ENCODE measurements at regions not wholly inside any gene's neighbourhood (a gene's known extent, or its start where the extent isn't known, plus 50 kb on each side); places are given as distances from the start of the nearest gene placed in this dataset.
A peak's percentile ranks its signal among the peaks of the same experiment; 100 is the strongest.

GRCh38 chr10:21315645-21316220 is 209.7 kb downstream of the SKIDA1 start:
- Histone ChIP-seq H3K23me2 (ENCODE audit: low read depth, low read length) (no peaks in the 10 kb centered on the region), H3K18ac (ENCODE audit: extremely low read depth, low read length) (peak overlapping the region; percentile 89), H4K8ac (ENCODE audit: extremely low read depth, insufficient read depth, low read length) (no peak overlapping the region), H3K4me3 (ENCODE audit: extremely low read depth in 1 of 4, insufficient read depth in 2 of 4, low read depth in 3 of 4, low read length in 4 of 4) (peak overlapping the region in 3 of 4 experiments; percentile 6 to 46 (median 11); a peak in 3 of 8 replicates), H3K27me3 (replicated peaks in 1 of 4; ENCODE audit: control insufficient read depth in 3 of 4, extremely low read depth in 1 of 4, insufficient read depth in 3 of 4, low read length in 3 of 4) (no peaks in the 10 kb centered on the region), H3K23ac (ENCODE audit: insufficient read length) (no peak overlapping the region), H3K79me2 (ENCODE audit: control insufficient read depth in 1 of 2, insufficient read depth in 2 of 2, low read length in 2 of 2) (no peaks in the 10 kb centered on the region), H3K9ac (replicated peaks in 1 of 4; ENCODE audit: extremely low read depth in 1 of 4, low read depth in 3 of 4, low read length in 3 of 4) (no peak overlapping the region), H4K91ac (replicated peaks; ENCODE audit: insufficient read length, low read length) (peak overlapping the region; percentile 80), H2BK12ac (ENCODE audit: low read depth, low read length) (peak overlapping the region; percentile 89), H3K79me1 (ENCODE audit: low read depth, low read length) (no peaks in the 10 kb centered on the region), H3K4ac (replicated peaks; ENCODE audit: insufficient read length, low read depth, low read length) (no peak overlapping the region), H2BK15ac (ENCODE audit: low read length) (peak overlapping the region; percentile 95; the same call in 1 of the 2 replicates), H3K27ac (ENCODE audit: low read depth, low read length) (0 out of 2 replicates have a peak overlapping the region, but pooled peaks have one; percentile 46), H3K56ac (replicated peaks; ENCODE audit: insufficient read length, low read depth, low read length) (no peak overlapping the region), H3K36me3 (ENCODE audit: control insufficient read depth in 2 of 4, insufficient read depth in 4 of 4, low read length in 3 of 4) (no peaks in the 10 kb centered on the region), H3K9me3 (ENCODE audit: insufficient read depth in 2 of 2, low read depth in 1 of 2, low read length in 1 of 2) (no peaks in the 10 kb centered on the region), H2BK20ac (ENCODE audit: low read length) (peak overlapping the region; percentile 86), H3K14ac (ENCODE audit: insufficient read length) (no peak overlapping the region), H4K20me1 (replicated peaks in 1 of 2; ENCODE audit: control insufficient read depth in 1 of 2, insufficient read depth in 2 of 2, low read length in 2 of 2) (no peaks in the 10 kb centered on the region), H2AK5ac (ENCODE audit: low read depth, low read length) (0 out of 2 replicates have a peak overlapping the region, but pooled peaks have one; percentile 82), H2BK120ac (replicated peaks; ENCODE audit: low read depth, low read length) (no peak overlapping the region), H3K4me1 (replicated peaks in 1 of 4; ENCODE audit: control insufficient read depth in 3 of 4, insufficient read depth in 4 of 4, low read length in 3 of 4) (peaks cover 11 to 24% (median 17%) of the 10 kb centered on the region in 4 experiments; a peak in 6 of 7 replicates), H2BK5ac (ENCODE audit: low read depth, low read length) (peak overlapping the region; percentile 91), H3K4me2 (ENCODE audit: insufficient read depth in 1 of 2, low read depth in 2 of 2, low read length in 2 of 2) (peak overlapping the region; percentile 22 to 59), H2AFZ (ENCODE audit: low read length) (no peak overlapping the region), H4K5ac (ENCODE audit: insufficient read length, low read depth, low read length) (peak overlapping the region; percentile 63)
- POLR2A ChIA-PET (ENCODE audit: partially characterized antibody) = interaction anchor here (0.6 to 0.7 kb wide), 2 partner anchors 10 to 26 kb away, joined by 3 read pairs; no protein-coding TSS in a partner anchor
- WGBS, 2 experiments (ENCODE audit: extremely low coverage in 1 of 2, insufficient coverage in 1 of 2, insufficient read length in 1 of 2, insufficient replicate concordance in 2 of 2, low coverage in 1 of 2, low lambda C conversion rate in 2 of 2, missing lambda C conversion rate in 1 of 2) = 45% methylated on average over 5 of the region's 5 CpGs; no CpG with 5 or more reads in 1 of the 2 experiments
- CTCF ChIA-PET (ENCODE audit: partially characterized antibody) = interaction anchor here (0.6 to 2.0 kb wide), 4 partner anchors 19 to 495 kb away, joined by 3 to 5 read pairs (median 3); no protein-coding TSS in a partner anchor
- no peak for DNase-seq (ENCODE audit: low read depth in 1 of 2, low spot score in 2 of 2)
- FAIRE-seq = peak; percentile 58
- TF ChIP-seq YY1 (IDR thresholded peaks at IDR 0.05; ENCODE audit: low read depth, low read length) (no peak), USF2 (IDR thresholded peaks at IDR 0.05; ENCODE audit: low read length) (no peak), E2F6 (IDR thresholded peaks at IDR 0.05) (no peak), SAP30 (IDR thresholded peaks at IDR 0.05; ENCODE audit: insufficient read depth, insufficient replicate concordance, low read length) (no peak), SP1 (IDR thresholded peaks at IDR 0.05; ENCODE audit: low read depth, low read length) (0 out of 2 replicates have a peak, but pooled peaks have one; percentile 29), POLR2A (IDR thresholded peaks at IDR 0.05; ENCODE audit: control extremely low read depth in 1 of 2, low read depth in 2 of 2, low read length in 2 of 2) (peak in 1 of 2 experiments; percentile 54; a peak in 1 of 3 replicates), KDM1A (IDR thresholded peaks at IDR 0.05; ENCODE audit: borderline replicate concordance, low read length) (no peak), NANOG (IDR thresholded peaks at IDR 0.05; ENCODE audit: insufficient read depth, low read depth, low read length, poor library complexity, severe bottlenecking) (no peak), TAF1 (IDR thresholded peaks at IDR 0.05; ENCODE audit: low read depth, low read length) (peak; percentile 83), FOSL1 (IDR thresholded peaks at IDR 0.05; ENCODE audit: insufficient read depth, low read depth, low read length) (no peak), CBX8 (IDR thresholded peaks at IDR 0.05; ENCODE audit: borderline replicate concordance, low read depth, low read length) (no peak)
